Gastroesophageal sphincter (tissue), 4 donors: ENCODE measurements at regions not wholly inside any gene's neighbourhood (a gene's known extent, or its start where the extent isn't known, plus 50 kb on each side); places are given as distances from the start of the nearest gene placed in this dataset.
"Not testable (repeated sequence)": the region's sequence is repeated elsewhere in the genome, so short reads cannot be mapped to it uniquely, and the experiment has no call there.

Source experiments
- ATAC-seq: fragments of 150-250 bp; one replicate; pipeline ENCODE4 v1.9.1; 2016; ENCODE audit warnings: mild to moderate bottlenecking, moderate library complexity
- H3K27ac ChIP-seq, 4 donors: fragments of 200-600 bp; sonication (generic) in 3 of 4; 1 replicate in 3 of 4; 2 replicates in 1 of 4; pipeline ENCODE4 v1.5.1; 2016 to 2019
- H3K27me3 ChIP-seq: fragments of 200-600 bp; sonication (generic); one replicate; pipeline ENCODE4 v1.5.1; 2019
- H3K36me3 ChIP-seq, 2 donors: fragments of 200-600 bp; sonication (generic); one replicate each; pipeline ENCODE4 v1.5.1; 2019; ENCODE audit warnings: control low read depth in 1 of 2
- H3K4me1 ChIP-seq, 3 donors: fragments of 200-600 bp; sonication (generic); 1 replicate in 2 of 3; 2 replicates in 1 of 3; pipeline ENCODE4 v1.5.1; 2016 to 2019; ENCODE audit warnings: control low read depth in 2 of 3
- H3K4me3 ChIP-seq, 2 donors: fragments of 200-600 bp; sonication (generic); one replicate each; pipeline ENCODE4 v1.5.1; 2019; ENCODE audit warnings: mild to moderate bottlenecking in 1 of 2, moderate library complexity in 1 of 2
- H3K9me3 ChIP-seq, 3 donors: fragments of 200-600 bp; sonication (generic); one replicate each; pipeline ENCODE4 v1.5.1; 2017 to 2019; ENCODE audit warnings: control low read depth in 2 of 3
- CTCF ChIP-seq, 4 experiments: fragments of 200-600 bp in 2 of 4; fragments of 450-650 bp in 2 of 4; sonication (generic) in 1 of 4; IDR thresholded peaks; one replicate each; pipeline ENCODE4 v1.5.1; 2017 to 2019; ENCODE audit warnings: antibody characterized with exemption in 4 of 4, mild to moderate bottlenecking in 2 of 4, moderate library complexity in 2 of 4
- EP300 ChIP-seq: sonication (generic); formaldehyde crosslinking; IDR thresholded peaks from one replicate; pipeline ENCODE4 v1.6.1; 2017; ENCODE audit warnings: antibody characterized with exemption, mild to moderate bottlenecking
- POLR2A ChIP-seq, 2 donors: fragments of 450-650 bp; IDR thresholded peaks; one replicate each; pipeline ENCODE4 v1.6.1; 2017; ENCODE audit warnings: antibody characterized with exemption in 2 of 2, mild to moderate bottlenecking in 2 of 2, moderate library complexity in 1 of 2
- POLR2AphosphoS5 ChIP-seq: sonication (generic); formaldehyde crosslinking; IDR thresholded peaks from one replicate; pipeline ENCODE4 v1.6.1; 2017; ENCODE audit warnings: antibody characterized with exemption
- WGBS, 2 donors: methylation state at CpG; one replicate each; pipeline ENCODE4 v1.1.5; 2018; ENCODE audit warnings: low coverage in 1 of 2; 5-methylcytosine and 5-hydroxymethylcytosine counted together

GRCh38 chr2:226540204-226540994, 259.2 kb downstream of the IRS1 start:
- TF ChIP-seq EP300 (no peak), POLR2AphosphoS5 (no peak), CTCF (IDR thresholded peaks at IDR 0.05) (no peak), POLR2A (IDR thresholded peaks at IDR 0.05) (no peak)
- 84 to 96% methylated on average over 3 of the region's 3 CpGs for WGBS, 2 donors
- no peak overlapping the region for H3K4me3 ChIP-seq
- no peaks in the 10 kb centered on the region for H3K27me3 ChIP-seq
- no peak overlapping the region for H3K27ac ChIP-seq
- no peaks in the 10 kb centered on the region for H3K36me3 ChIP-seq
- no peak for ATAC-seq
- no peaks in the 10 kb centered on the region for H3K9me3 ChIP-seq
- no peaks in the 10 kb centered on the region for H3K4me1 ChIP-seq

- no peak overlapping the region for H3K27ac ChIP-seq
- TF ChIP-seq CTCF (IDR thresholded peaks at IDR 0.05) (no peak), POLR2A (IDR thresholded peaks at IDR 0.05) (no peak), POLR2AphosphoS5 (no peak), EP300 (no peak)
- H3K36me3 ChIP-seq, result no peaks in the 10 kb centered on the region
- H3K4me3 ChIP-seq, result no peak overlapping the region
- ATAC-seq, result no peak
- no peaks in the 10 kb centered on the region for H3K4me1 ChIP-seq
- 74 to 100% methylated on average over 4 to 7 of the region's 7 CpGs for WGBS, 2 donors
- no peaks in the 10 kb centered on the region for H3K9me3 ChIP-seq
- no peaks in the 10 kb centered on the region for H3K27me3 ChIP-seq
These were observed 263.2 kb downstream of the IRS1 start for GRCh38 chr2:226536410-226536809.

- not testable (repeated sequence) for H3K4me3 ChIP-seq, ATAC-seq, H3K9me3 ChIP-seq, H3K36me3 ChIP-seq, H3K4me1 ChIP-seq, H3K27me3 ChIP-seq, H3K27ac ChIP-seq
- WGBS, 2 donors, result 85 to 96% methylated on average over 4 of the region's 4 CpGs
These were observed 266.6 kb downstream of the IRS1 start for GRCh38 chr2:226532976-226533375.

- no peak overlapping the region for H3K27ac ChIP-seq
- H3K9me3 ChIP-seq, result no peaks in the 10 kb centered on the region
- no peaks in the 10 kb centered on the region for H3K27me3 ChIP-seq
- 85 to 90% methylated on average over 9 to 11 of the region's 12 CpGs for WGBS, 2 donors
- no peak for ATAC-seq
- no peaks in the 10 kb centered on the region for H3K4me1 ChIP-seq
- no peak for TF ChIP-seq POLR2A (IDR thresholded peaks at IDR 0.05)
- no peak for TF ChIP-seq POLR2AphosphoS5
- TF ChIP-seq CTCF (IDR thresholded peaks at IDR 0.05), result no peak
- H3K36me3 ChIP-seq, result no peaks in the 10 kb centered on the region
- no peak overlapping the region for H3K4me3 ChIP-seq
These were observed 268.4 kb downstream of the IRS1 start for GRCh38 chr2:226531061-226531810.

GRCh38 chr2:226529556-226529955, 270.1 kb downstream of the IRS1 start:
- ATAC-seq, result peak; percentile 16
- Histone ChIP-seq H3K27ac (no peak overlapping the region), H3K27me3 (no peaks in the 10 kb centered on the region), H3K9me3 (no peaks in the 10 kb centered on the region), H3K4me3 (no peak overlapping the region), H3K36me3 (no peaks in the 10 kb centered on the region), H3K4me1 (no peaks in the 10 kb centered on the region)
- TF ChIP-seq EP300 (no peak), POLR2A (IDR thresholded peaks at IDR 0.05) (no peak)
- WGBS, 2 donors, result 93 to 100% methylated on average over 2 of the region's 2 CpGs

- 14 to 21% methylated on average over 3 of the region's 3 CpGs for WGBS, 2 donors
- Histone ChIP-seq H3K36me3 (no peaks in the 10 kb centered on the region), H3K9me3 (no peaks in the 10 kb centered on the region)
These were observed 272.9 kb downstream of the IRS1 start for GRCh38 chr2:226526716-226527115.

More at GRCh38 chr2:226526716-226527115, 272.9 kb downstream of the IRS1 start:
- Histone ChIP-seq H3K4me1 (no peaks in the 10 kb centered on the region), H3K27ac (no peak overlapping the region), H3K27me3 (no peaks in the 10 kb centered on the region), H3K4me3 (no peak overlapping the region)
- no peak for ATAC-seq
- TF ChIP-seq EP300, result no peak
- no peak for TF ChIP-seq POLR2A (IDR thresholded peaks at IDR 0.05)
- no peak for TF ChIP-seq CTCF (IDR thresholded peaks at IDR 0.05)
- TF ChIP-seq POLR2AphosphoS5, result no peak
